PC-3 (cell line): ENCODE measurements at regions not wholly inside any gene's neighbourhood (a gene's known extent, or its start where the extent isn't known, plus 50 kb on each side); places are given as distances from the start of the nearest gene placed in this dataset.
A peak's percentile ranks its signal among the peaks of the same experiment; 100 is the strongest.

Experiments used
- ATAC-seq: fragments of 200-7000 bp; cut with Tn5 transposase; 2 replicates; pipeline ENCODE4 v1.9.1; 2020; ENCODE audit warnings: mild to moderate bottlenecking, moderate library complexity
- BruUV-seq: library from RNA; stranded (reverse); fragments of 400-500 nt; replicated peaks from 2 replicates; lab custom pipeline; 2021; lab: Mats Ljungman, UMichigan
- CTCF ChIA-PET: fragments of 300-600 bp; sonication (Branson Sonifier 250); formaldehyde crosslinking; loops from one replicate; lab custom pipeline; 2022; ENCODE audit warnings: antibody characterized with exemption; lab: Charles Lee
- POLR2A ChIA-PET: fragments of 300-600 bp; sonication (Branson Sonifier 250); formaldehyde crosslinking; loops from one replicate; lab custom pipeline; 2022; ENCODE audit warnings: antibody characterized with exemption; ENCODE audit not compliant: unreplicated experiment; lab: Charles Lee
- DNase-seq: peaks from one replicate; pipeline ENCODE4 v3.0.0-alpha.2; 2015
- H2AFZ ChIP-seq: fragments of 300-600 bp; sonication (generic); 2 replicates; pipeline ENCODE4 v1.6.0; 2016; ENCODE audit warnings: antibody characterized with exemption, low read length
- H3F3A ChIP-seq: fragments of 300-600 bp; sonication (generic); one replicate; pipeline ENCODE4 v1.6.0; 2017; ENCODE audit warnings: antibody characterized with exemption, low read length, control low read depth, mild to moderate bottlenecking; ENCODE audit not compliant: unreplicated experiment
- H3K27ac ChIP-seq: fragments of 300-600 bp; sonication (generic); 2 replicates; pipeline ENCODE4 v1.5.1; 2016; ENCODE audit warnings: mild to moderate bottlenecking, low read length
- H3K27me3 ChIP-seq: fragments of 300-600 bp; sonication (generic); 2 replicates; pipeline ENCODE4 v1.6.1; 2016; ENCODE audit warnings: low read length, mixed read lengths
- H3K36me3 ChIP-seq: fragments of 300-600 bp; sonication (generic); 2 replicates; pipeline ENCODE4 v1.6.1; 2016; ENCODE audit warnings: low read depth, mixed run types, low read length, mixed read lengths
- H3K4me1 ChIP-seq: fragments of 300-600 bp; sonication (generic); 2 replicates; pipeline ENCODE4 v1.5.1; 2016; ENCODE audit warnings: low read length; ENCODE audit not compliant: insufficient read depth
- H3K4me2 ChIP-seq: fragments of 300-600 bp; sonication (generic); 2 replicates; pipeline ENCODE4 v1.6.0; 2016; ENCODE audit warnings: low read length
- H3K4me3 ChIP-seq: fragments of 300-600 bp; sonication (generic); 2 replicates; pipeline ENCODE4 v1.5.1; 2016; ENCODE audit warnings: mild to moderate bottlenecking, low read length, mixed read lengths
- H3K79me2 ChIP-seq: fragments of 300-600 bp; sonication (generic); 2 replicates; pipeline ENCODE4 v1.6.1; 2017; ENCODE audit warnings: low read length, mixed read lengths
- H3K9ac ChIP-seq: fragments of 300-600 bp; sonication (generic); 2 replicates; pipeline ENCODE4 v1.6.0; 2016; ENCODE audit warnings: mild to moderate bottlenecking, low read length
- H3K9me2 ChIP-seq: fragments of 300-600 bp; sonication (generic); replicated peaks from 2 replicates; pipeline ENCODE4 v1.6.1; 2016; ENCODE audit warnings: mixed run types, low read length, mixed read lengths
- H3K9me3 ChIP-seq: fragments of 300-600 bp; sonication (generic); 2 replicates; pipeline ENCODE4 v1.6.1; 2016; ENCODE audit warnings: low read length, mixed read lengths
- H4K20me1 ChIP-seq: fragments of 300-600 bp; sonication (generic); 2 replicates; pipeline ENCODE4 v1.6.1; 2016; ENCODE audit warnings: low read length, mixed read lengths
- EZH2 ChIP-seq: fragments of 300-600 bp; sonication (generic); IDR thresholded peaks from one replicate; pipeline ENCODE4 v1.6.1; 2017; ENCODE audit warnings: antibody characterized with exemption, mild to moderate bottlenecking, low read length; ENCODE audit not compliant: unreplicated experiment
- EZH2phosphoT487 ChIP-seq: fragments of 300-600 bp; sonication (generic); IDR thresholded peaks from 2 replicates; pipeline ENCODE4 v1.6.1; 2018; ENCODE audit warnings: mild to moderate bottlenecking, antibody characterized with exemption, low read length, borderline replicate concordance
- intact Hi-C: fragments of 100-400 bp; cut with micrococcal nuclease; formaldehyde crosslinking; loops from 2 replicates; pipeline ENCODE4 v1.9.0; 2023
- TF ChIP-seq, protein P1 (sequence below): fragments of 300-600 bp; sonication (generic); conservative IDR thresholded peaks from 2 replicates; pipeline ENCODE4 v1.5.1; 2017; ENCODE audit warnings: antibody characterized with exemption, low read depth, mild to moderate bottlenecking, low read length

GRCh38 chr21:8989721-8990325 is 1531.6 kb upstream of the TPTE start:
- Histone ChIP-seq H4K20me1 (no peaks in the 10 kb centered on the region), H3K9ac (no peak overlapping the region), H3K36me3 (no peaks in the 10 kb centered on the region), H3K4me3 (no peak overlapping the region), H3K4me1 (no peaks in the 10 kb centered on the region), H3K9me2 (no peaks in the 10 kb centered on the region), H2AFZ (no peak overlapping the region), H3F3A (no peaks in the 10 kb centered on the region), H3K27me3 (peaks cover 52% of the 10 kb centered on the region), H3K27ac (no peak overlapping the region), H3K79me2 (no peaks in the 10 kb centered on the region), H3K4me2 (no peak overlapping the region), H3K9me3 (no peaks in the 10 kb centered on the region)
- ATAC-seq: no peak
- no TSS peak for BruUV-seq
- peak; percentile 6 for DNase-seq
- intact Hi-C loops: no loop called here
- ChIA-PET CTCF (no interaction called here), POLR2A (no interaction called here)
- TF ChIP-seq, protein P1, sequence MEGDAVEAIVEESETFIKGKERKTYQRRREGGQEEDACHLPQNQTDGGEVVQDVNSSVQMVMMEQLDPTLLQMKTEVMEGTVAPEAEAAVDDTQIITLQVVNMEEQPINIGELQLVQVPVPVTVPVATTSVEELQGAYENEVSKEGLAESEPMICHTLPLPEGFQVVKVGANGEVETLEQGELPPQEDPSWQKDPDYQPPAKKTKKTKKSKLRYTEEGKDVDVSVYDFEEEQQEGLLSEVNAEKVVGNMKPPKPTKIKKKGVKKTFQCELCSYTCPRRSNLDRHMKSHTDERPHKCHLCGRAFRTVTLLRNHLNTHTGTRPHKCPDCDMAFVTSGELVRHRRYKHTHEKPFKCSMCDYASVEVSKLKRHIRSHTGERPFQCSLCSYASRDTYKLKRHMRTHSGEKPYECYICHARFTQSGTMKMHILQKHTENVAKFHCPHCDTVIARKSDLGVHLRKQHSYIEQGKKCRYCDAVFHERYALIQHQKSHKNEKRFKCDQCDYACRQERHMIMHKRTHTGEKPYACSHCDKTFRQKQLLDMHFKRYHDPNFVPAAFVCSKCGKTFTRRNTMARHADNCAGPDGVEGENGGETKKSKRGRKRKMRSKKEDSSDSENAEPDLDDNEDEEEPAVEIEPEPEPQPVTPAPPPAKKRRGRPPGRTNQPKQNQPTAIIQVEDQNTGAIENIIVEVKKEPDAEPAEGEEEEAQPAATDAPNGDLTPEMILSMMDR: no peak
- TF ChIP-seq EZH2: no peak
- TF ChIP-seq EZH2phosphoT487: no peak

GRCh38 chr21:8990326-8991087 is 1530.9 kb upstream of the TPTE start:
- BruUV-seq: no TSS peak
- TF ChIP-seq, protein P1: no peak
- no peak for TF ChIP-seq EZH2phosphoT487
- Histone ChIP-seq H3F3A (no peaks in the 10 kb centered on the region), H4K20me1 (no peaks in the 10 kb centered on the region), H3K4me2 (no peak overlapping the region), H3K27ac (no peak overlapping the region), H3K79me2 (no peaks in the 10 kb centered on the region), H3K9me3 (no peaks in the 10 kb centered on the region), H3K9me2 (no peaks in the 10 kb centered on the region), H3K4me1 (no peaks in the 10 kb centered on the region), H3K36me3 (no peaks in the 10 kb centered on the region), H3K27me3 (peaks cover 59% of the 10 kb centered on the region), H3K9ac (no peak overlapping the region), H2AFZ (no peak overlapping the region), H3K4me3 (no peak overlapping the region)
- ATAC-seq (no peak), DNase-seq (peak; percentile 1)
- POLR2A ChIA-PET: no interaction called here
- CTCF ChIA-PET: no interaction called here
- intact Hi-C loops: no loop called here
